ENCODE measurements at regions not wholly inside any gene's neighbourhood (a gene's known extent, or its start where the extent isn't known, plus 50 kb on each side); places are given as distances from the start of the nearest gene placed in this dataset.

GRCh38 chr6:98443633-98444032 is 390.7 kb upstream of the POU3F2 start:
- Histone ChIP-seq H3K27me3 (ENCODE audit: control insufficient read depth in 3 of 3, insufficient read depth in 3 of 3, low read length in 3 of 3) (no peaks in the 10 kb centered on the region), H3K9ac (ENCODE audit: low read depth in 1 of 3, low read length in 3 of 3) (no peak overlapping the region)

GRCh38 chr6:98452685-98453084 is 381.7 kb upstream of the POU3F2 start:
- H3K27me3 ChIP-seq (ENCODE audit: control insufficient read depth in 3 of 3, insufficient read depth in 3 of 3, low read length in 3 of 3), result no peaks in the 10 kb centered on the region
- no peaks in the 10 kb centered on the region for H3K9me3 ChIP-seq (ENCODE audit: control insufficient read depth in 3 of 3, low read length in 3 of 3)
- H3K9ac ChIP-seq (ENCODE audit: low read depth in 1 of 3, low read length in 3 of 3), result no peak overlapping the region
- no peaks in the 10 kb centered on the region for H3K36me3 ChIP-seq (ENCODE audit: control insufficient read depth in 3 of 3, insufficient read depth in 3 of 3, low read length in 3 of 3)
- H3K4me3 ChIP-seq (ENCODE audit: low read length in 3 of 3), result no peak overlapping the region
- no peak overlapping the region for H3K27ac ChIP-seq (ENCODE audit: low read depth, low read length)
- H3K4me1 ChIP-seq (ENCODE audit: control insufficient read depth in 3 of 3, insufficient read depth in 3 of 3, low read length in 3 of 3), result no peaks in the 10 kb centered on the region

More at GRCh38 chr6:98443633-98444032, 390.7 kb upstream of the POU3F2 start:
- no peaks in the 10 kb centered on the region for H3K9me3 ChIP-seq (ENCODE audit: control insufficient read depth in 3 of 3, low read length in 3 of 3)
- H3K36me3 ChIP-seq (ENCODE audit: control insufficient read depth in 3 of 3, insufficient read depth in 3 of 3, low read length in 3 of 3), result no peaks in the 10 kb centered on the region
- no peak overlapping the region for H3K4me3 ChIP-seq (ENCODE audit: low read length in 3 of 3)
- no peak overlapping the region for H3K27ac ChIP-seq (ENCODE audit: low read depth, low read length)
- H3K4me1 ChIP-seq (ENCODE audit: control insufficient read depth in 3 of 3, insufficient read depth in 3 of 3, low read length in 3 of 3), result no peaks in the 10 kb centered on the region

GRCh38 chr6:98454809-98455322 is 379.5 kb upstream of the POU3F2 start:
- no peaks in the 10 kb centered on the region for H3K4me1 ChIP-seq (ENCODE audit: control insufficient read depth in 3 of 3, insufficient read depth in 3 of 3, low read length in 3 of 3)
- no peaks in the 10 kb centered on the region for H3K9me3 ChIP-seq (ENCODE audit: control insufficient read depth in 3 of 3, low read length in 3 of 3)
- no peak overlapping the region for H3K27ac ChIP-seq (ENCODE audit: low read depth, low read length)
- no peak overlapping the region for H3K4me3 ChIP-seq (ENCODE audit: low read length in 3 of 3)
- H3K9ac ChIP-seq (ENCODE audit: low read depth in 1 of 3, low read length in 3 of 3), result no peak overlapping the region
- no peaks in the 10 kb centered on the region for H3K36me3 ChIP-seq (ENCODE audit: control insufficient read depth in 3 of 3, insufficient read depth in 3 of 3, low read length in 3 of 3)
- H3K27me3 ChIP-seq (ENCODE audit: control insufficient read depth in 3 of 3, insufficient read depth in 3 of 3, low read length in 3 of 3), result no peaks in the 10 kb centered on the region

GRCh38 chr6:98458708-98459107 is 375.7 kb upstream of the POU3F2 start:
- H3K9ac ChIP-seq (ENCODE audit: low read depth in 1 of 3, low read length in 3 of 3), result no peak overlapping the region
- no peaks in the 10 kb centered on the region for H3K4me1 ChIP-seq (ENCODE audit: control insufficient read depth in 3 of 3, insufficient read depth in 3 of 3, low read length in 3 of 3)
- no peaks in the 10 kb centered on the region for H3K9me3 ChIP-seq (ENCODE audit: control insufficient read depth in 3 of 3, low read length in 3 of 3)
- no peaks in the 10 kb centered on the region for H3K27me3 ChIP-seq (ENCODE audit: control insufficient read depth in 3 of 3, insufficient read depth in 3 of 3, low read length in 3 of 3)
- H3K36me3 ChIP-seq (ENCODE audit: control insufficient read depth in 3 of 3, insufficient read depth in 3 of 3, low read length in 3 of 3), result no peaks in the 10 kb centered on the region
- H3K4me3 ChIP-seq (ENCODE audit: low read length in 3 of 3), result no peak overlapping the region
- no peak overlapping the region for H3K27ac ChIP-seq (ENCODE audit: low read depth, low read length)

- Histone ChIP-seq H3K4me3 (ENCODE audit: low read length in 3 of 3) (no peak overlapping the region), H3K9ac (ENCODE audit: low read depth in 1 of 3, low read length in 3 of 3) (no peak overlapping the region), H3K27me3 (ENCODE audit: control insufficient read depth in 3 of 3, insufficient read depth in 3 of 3, low read length in 3 of 3) (no peaks in the 10 kb centered on the region), H3K36me3 (ENCODE audit: control insufficient read depth in 3 of 3, insufficient read depth in 3 of 3, low read length in 3 of 3) (no peaks in the 10 kb centered on the region), H3K9me3 (ENCODE audit: control insufficient read depth in 3 of 3, low read length in 3 of 3) (no peaks in the 10 kb centered on the region), H3K4me1 (ENCODE audit: control insufficient read depth in 3 of 3, insufficient read depth in 3 of 3, low read length in 3 of 3) (no peaks in the 10 kb centered on the region), H3K27ac (ENCODE audit: low read depth, low read length) (no peak overlapping the region)
These were observed 371.1 kb upstream of the POU3F2 start for GRCh38 chr6:98463038-98464000.

GRCh38 chr6:98467091-98467490 is 367.3 kb upstream of the POU3F2 start:
- H3K9ac ChIP-seq (ENCODE audit: low read depth in 1 of 3, low read length in 3 of 3), result no peak overlapping the region

GRCh38 chr6:98467902-98468301 is 366.5 kb upstream of the POU3F2 start:
- no peak overlapping the region for H3K4me3 ChIP-seq (ENCODE audit: low read length in 3 of 3)
- H3K9me3 ChIP-seq (ENCODE audit: control insufficient read depth in 3 of 3, low read length in 3 of 3), result no peaks in the 10 kb centered on the region
- no peaks in the 10 kb centered on the region for H3K4me1 ChIP-seq (ENCODE audit: control insufficient read depth in 3 of 3, insufficient read depth in 3 of 3, low read length in 3 of 3)
- H3K9ac ChIP-seq (ENCODE audit: low read depth in 1 of 3, low read length in 3 of 3), result no peak overlapping the region
- no peaks in the 10 kb centered on the region for H3K36me3 ChIP-seq (ENCODE audit: control insufficient read depth in 3 of 3, insufficient read depth in 3 of 3, low read length in 3 of 3)
- no peaks in the 10 kb centered on the region for H3K27me3 ChIP-seq (ENCODE audit: control insufficient read depth in 3 of 3, insufficient read depth in 3 of 3, low read length in 3 of 3)
- H3K27ac ChIP-seq (ENCODE audit: low read depth, low read length), result no peak overlapping the region

More at GRCh38 chr6:98467091-98467490, 367.3 kb upstream of the POU3F2 start:
- H3K36me3 ChIP-seq (ENCODE audit: control insufficient read depth in 3 of 3, insufficient read depth in 3 of 3, low read length in 3 of 3), result no peaks in the 10 kb centered on the region
- H3K9me3 ChIP-seq (ENCODE audit: control insufficient read depth in 3 of 3, low read length in 3 of 3), result no peaks in the 10 kb centered on the region
- no peaks in the 10 kb centered on the region for H3K27me3 ChIP-seq (ENCODE audit: control insufficient read depth in 3 of 3, insufficient read depth in 3 of 3, low read length in 3 of 3)
- no peaks in the 10 kb centered on the region for H3K4me1 ChIP-seq (ENCODE audit: control insufficient read depth in 3 of 3, insufficient read depth in 3 of 3, low read length in 3 of 3)
- no peak overlapping the region for H3K4me3 ChIP-seq (ENCODE audit: low read length in 3 of 3)
- no peak overlapping the region for H3K27ac ChIP-seq (ENCODE audit: low read depth, low read length)

- H3K9ac ChIP-seq (ENCODE audit: low read depth in 1 of 3, low read length in 3 of 3), result no peak overlapping the region
- H3K36me3 ChIP-seq (ENCODE audit: control insufficient read depth in 3 of 3, insufficient read depth in 3 of 3, low read length in 3 of 3), result no peaks in the 10 kb centered on the region
- no peaks in the 10 kb centered on the region for H3K27me3 ChIP-seq (ENCODE audit: control insufficient read depth in 3 of 3, insufficient read depth in 3 of 3, low read length in 3 of 3)
- no peak overlapping the region for H3K27ac ChIP-seq (ENCODE audit: low read depth, low read length)
- H3K9me3 ChIP-seq (ENCODE audit: control insufficient read depth in 3 of 3, low read length in 3 of 3), result no peaks in the 10 kb centered on the region
- H3K4me3 ChIP-seq (ENCODE audit: low read length in 3 of 3), result no peak overlapping the region
- no peaks in the 10 kb centered on the region for H3K4me1 ChIP-seq (ENCODE audit: control insufficient read depth in 3 of 3, insufficient read depth in 3 of 3, low read length in 3 of 3)
These were observed 365.2 kb upstream of the POU3F2 start for GRCh38 chr6:98469141-98469540.

GRCh38 chr6:98470821-98471220 is 363.6 kb upstream of the POU3F2 start:
- no peaks in the 10 kb centered on the region for H3K4me1 ChIP-seq (ENCODE audit: control insufficient read depth in 3 of 3, insufficient read depth in 3 of 3, low read length in 3 of 3)
- H3K9ac ChIP-seq (ENCODE audit: low read depth in 1 of 3, low read length in 3 of 3), result no peak overlapping the region

GRCh38 chr6:98471444-98471843 is 362.9 kb upstream of the POU3F2 start:
- no peak overlapping the region for H3K4me3 ChIP-seq (ENCODE audit: low read length in 3 of 3)
- H3K4me1 ChIP-seq (ENCODE audit: control insufficient read depth in 3 of 3, insufficient read depth in 3 of 3, low read length in 3 of 3), result no peaks in the 10 kb centered on the region
- no peaks in the 10 kb centered on the region for H3K27me3 ChIP-seq (ENCODE audit: control insufficient read depth in 3 of 3, insufficient read depth in 3 of 3, low read length in 3 of 3)
- no peaks in the 10 kb centered on the region for H3K9me3 ChIP-seq (ENCODE audit: control insufficient read depth in 3 of 3, low read length in 3 of 3)
- no peak overlapping the region for H3K27ac ChIP-seq (ENCODE audit: low read depth, low read length)
- H3K9ac ChIP-seq (ENCODE audit: low read depth in 1 of 3, low read length in 3 of 3), result no peak overlapping the region
- H3K36me3 ChIP-seq (ENCODE audit: control insufficient read depth in 3 of 3, insufficient read depth in 3 of 3, low read length in 3 of 3), result no peaks in the 10 kb centered on the region

More at GRCh38 chr6:98470821-98471220, 363.6 kb upstream of the POU3F2 start:
- Histone ChIP-seq H3K27me3 (ENCODE audit: control insufficient read depth in 3 of 3, insufficient read depth in 3 of 3, low read length in 3 of 3) (no peaks in the 10 kb centered on the region), H3K36me3 (ENCODE audit: control insufficient read depth in 3 of 3, insufficient read depth in 3 of 3, low read length in 3 of 3) (no peaks in the 10 kb centered on the region), H3K9me3 (ENCODE audit: control insufficient read depth in 3 of 3, low read length in 3 of 3) (no peaks in the 10 kb centered on the region), H3K27ac (ENCODE audit: low read depth, low read length) (no peak overlapping the region), H3K4me3 (ENCODE audit: low read length in 3 of 3) (no peak overlapping the region)

Measured in skeletal muscle tissue (tissue), 3 donors.